ENCODE measurements at regions not wholly inside any gene's neighbourhood (a gene's known extent, or its start where the extent isn't known, plus 50 kb on each side); places are given as distances from the start of the nearest gene placed in this dataset.

DNA sequence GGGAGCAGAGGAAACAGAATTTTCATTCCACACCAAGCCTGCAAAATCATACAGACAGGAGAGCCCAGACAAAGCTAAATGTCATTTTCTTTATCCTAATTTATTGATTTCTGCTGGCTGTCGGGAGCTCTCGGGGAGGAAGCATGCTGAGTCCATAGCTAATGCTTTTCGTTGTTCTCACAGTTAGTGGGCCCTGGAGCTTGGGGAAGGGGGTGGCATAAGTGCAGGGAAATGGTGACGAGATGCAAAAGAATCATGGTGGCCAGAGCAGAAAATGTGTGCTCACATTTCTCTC lies 202.4 kb downstream of the TOMM20 start:
- CTCF ChIA-PET, result interaction anchor here (0.7 to 3.8 kb wide), 9 partner anchors 14 to 202 kb away, joined by 3 to 31 read pairs (median 5); no protein-coding TSS in a partner anchor
- Histone ChIP-seq H3K27ac (ENCODE audit: insufficient read depth in 1 of 2, low read depth in 1 of 2, low read length in 2 of 2, poor library complexity in 1 of 2, severe bottlenecking in 2 of 2) (no peak overlapping the region), H3K4me1 (ENCODE audit: control extremely low read depth in 1 of 4, control insufficient read depth in 4 of 4, insufficient read depth in 4 of 4, low read length in 3 of 4) (peaks cover 7 to 46% (median 43%) of the 10 kb centered on the region in 4 experiments), H3K9me3 (ENCODE audit: control extremely low read depth in 1 of 5, control insufficient read depth in 4 of 5, insufficient read depth in 2 of 5, low read depth in 1 of 5, low read length in 4 of 5) (no peaks in the 10 kb centered on the region), H3K4me3 (ENCODE audit: control insufficient read depth in 1 of 7, extremely low read depth in 1 of 7, insufficient read depth in 4 of 7, low read depth in 2 of 7, low read length in 6 of 7) (no peak overlapping the region), H3K27me3 (replicated peaks in 2 of 5; ENCODE audit: control insufficient read depth in 4 of 5, insufficient read depth in 5 of 5, low read length in 4 of 5) (no peaks in the 10 kb centered on the region), H3K36me3 (ENCODE audit: control insufficient read depth in 4 of 4, insufficient read depth in 4 of 4, low read length in 3 of 4) (no peaks in the 10 kb centered on the region)
- DNase-seq, result no peak
- WGBS (ENCODE audit: insufficient coverage), result 28% methylated on average over 4 of the region's 4 CpGs
- POLR2A ChIA-PET, result interaction anchor here (0.7 to 2.5 kb wide), 7 partner anchors 36 to 319 kb away, joined by 3 to 8 read pairs (median 5); no protein-coding TSS in a partner anchor

- WGBS (ENCODE audit: insufficient coverage), result 54% methylated on average over 6 of the region's 7 CpGs
- Histone ChIP-seq H3K4me1 (ENCODE audit: control extremely low read depth in 1 of 4, control insufficient read depth in 4 of 4, insufficient read depth in 4 of 4, low read length in 3 of 4) (peaks cover 7 to 46% (median 43%) of the 10 kb centered on the region in 4 experiments), H3K36me3 (ENCODE audit: control insufficient read depth in 4 of 4, insufficient read depth in 4 of 4, low read length in 3 of 4) (no peaks in the 10 kb centered on the region), H3K9me3 (ENCODE audit: control extremely low read depth in 1 of 5, control insufficient read depth in 4 of 5, insufficient read depth in 2 of 5, low read depth in 1 of 5, low read length in 4 of 5) (no peaks in the 10 kb centered on the region), H3K4me3 (ENCODE audit: control insufficient read depth in 1 of 7, extremely low read depth in 1 of 7, insufficient read depth in 4 of 7, low read depth in 2 of 7, low read length in 6 of 7) (peak overlapping the region in 1 of 7 experiments; percentile 3), H3K27me3 (replicated peaks in 2 of 5; ENCODE audit: control insufficient read depth in 4 of 5, insufficient read depth in 5 of 5, low read length in 4 of 5) (no peaks in the 10 kb centered on the region), H3K27ac (ENCODE audit: insufficient read depth in 1 of 2, low read depth in 1 of 2, low read length in 2 of 2, poor library complexity in 1 of 2, severe bottlenecking in 2 of 2) (no peak overlapping the region)
- ChIA-PET CTCF (interaction anchor here (0.6 to 3.8 kb wide), 14 partner anchors 13 to 314 kb away, joined by 3 to 31 read pairs (median 4); no protein-coding TSS in a partner anchor), POLR2A (interaction anchor here (0.5 to 2.5 kb wide), 10 partner anchors 37 to 318 kb away, joined by 3 to 8 read pairs (median 4); no protein-coding TSS in a partner anchor)
- DNase-seq, result peak in 2 of 3 donors; percentile 68 to 80
These were observed 203.0 kb downstream of the TOMM20 start for GRCh38 chr1:234925440-234926263.

GRCh38 chr1:234924450-234925355 lies 203.9 kb downstream of the TOMM20 start:
- ChIA-PET CTCF (interaction anchor here (0.6 to 3.8 kb wide), 13 partner anchors 12 to 313 kb away, joined by 3 to 31 read pairs (median 5); no protein-coding TSS in a partner anchor), POLR2A (interaction anchor here (0.6 to 2.5 kb wide), 4 partner anchors 25 to 322 kb away, joined by 4 to 8 read pairs (median 4); no protein-coding TSS in a partner anchor)
- peaks cover 7 to 51% (median 43%) of the 10 kb centered on the region in 4 experiments for H3K4me1 ChIP-seq (ENCODE audit: control extremely low read depth in 1 of 4, control insufficient read depth in 4 of 4, insufficient read depth in 4 of 4, low read length in 3 of 4)
- peak in 2 of 3 donors; percentile 53 to 76 for DNase-seq
- WGBS (ENCODE audit: insufficient coverage), result 86% methylated on average over 15 of the region's 17 CpGs
- no peaks in the 10 kb centered on the region for H3K36me3 ChIP-seq (ENCODE audit: control insufficient read depth in 4 of 4, insufficient read depth in 4 of 4, low read length in 3 of 4)
- H3K27me3 ChIP-seq (replicated peaks in 2 of 5; ENCODE audit: control insufficient read depth in 4 of 5, insufficient read depth in 5 of 5, low read length in 4 of 5), result no peaks in the 10 kb centered on the region
- no peak overlapping the region for H3K27ac ChIP-seq (ENCODE audit: insufficient read depth in 1 of 2, low read depth in 1 of 2, low read length in 2 of 2, poor library complexity in 1 of 2, severe bottlenecking in 2 of 2)
- H3K9me3 ChIP-seq (ENCODE audit: control extremely low read depth in 1 of 5, control insufficient read depth in 4 of 5, insufficient read depth in 2 of 5, low read depth in 1 of 5, low read length in 4 of 5), result peaks cover 0 to 5% (median 0%) of the 10 kb centered on the region in 5 experiments
- peak overlapping the region in 1 of 7 experiments; percentile 3 for H3K4me3 ChIP-seq (ENCODE audit: control insufficient read depth in 1 of 7, extremely low read depth in 1 of 7, insufficient read depth in 4 of 7, low read depth in 2 of 7, low read length in 6 of 7)

- WGBS (ENCODE audit: insufficient coverage), result 86% methylated on average over 5 of the region's 5 CpGs
- H3K27ac ChIP-seq (ENCODE audit: insufficient read depth in 1 of 2, low read depth in 1 of 2, low read length in 2 of 2, poor library complexity in 1 of 2, severe bottlenecking in 2 of 2), result no peak overlapping the region
- peaks cover 0 to 5% (median 0%) of the 10 kb centered on the region in 5 experiments for H3K9me3 ChIP-seq (ENCODE audit: control extremely low read depth in 1 of 5, control insufficient read depth in 4 of 5, insufficient read depth in 2 of 5, low read depth in 1 of 5, low read length in 4 of 5)
- no peak for DNase-seq
- CTCF ChIA-PET, result interaction anchor here (1.4 to 3.8 kb wide), 3 partner anchors 11 to 170 kb away, joined by 3 to 31 read pairs (median 5); no protein-coding TSS in a partner anchor
- peaks cover 7 to 52% (median 43%) of the 10 kb centered on the region in 4 experiments for H3K4me1 ChIP-seq (ENCODE audit: control extremely low read depth in 1 of 4, control insufficient read depth in 4 of 4, insufficient read depth in 4 of 4, low read length in 3 of 4)
- no peaks in the 10 kb centered on the region for H3K36me3 ChIP-seq (ENCODE audit: control insufficient read depth in 4 of 4, insufficient read depth in 4 of 4, low read length in 3 of 4)
- H3K4me3 ChIP-seq (ENCODE audit: control insufficient read depth in 1 of 7, extremely low read depth in 1 of 7, insufficient read depth in 4 of 7, low read depth in 2 of 7, low read length in 6 of 7), result no peak overlapping the region
- no peaks in the 10 kb centered on the region for H3K27me3 ChIP-seq (replicated peaks in 2 of 5; ENCODE audit: control insufficient read depth in 4 of 5, insufficient read depth in 5 of 5, low read length in 4 of 5)
- POLR2A ChIA-PET, result no interaction called here
These were observed 205.0 kb downstream of the TOMM20 start for GRCh38 chr1:234923626-234924025.

DNA sequence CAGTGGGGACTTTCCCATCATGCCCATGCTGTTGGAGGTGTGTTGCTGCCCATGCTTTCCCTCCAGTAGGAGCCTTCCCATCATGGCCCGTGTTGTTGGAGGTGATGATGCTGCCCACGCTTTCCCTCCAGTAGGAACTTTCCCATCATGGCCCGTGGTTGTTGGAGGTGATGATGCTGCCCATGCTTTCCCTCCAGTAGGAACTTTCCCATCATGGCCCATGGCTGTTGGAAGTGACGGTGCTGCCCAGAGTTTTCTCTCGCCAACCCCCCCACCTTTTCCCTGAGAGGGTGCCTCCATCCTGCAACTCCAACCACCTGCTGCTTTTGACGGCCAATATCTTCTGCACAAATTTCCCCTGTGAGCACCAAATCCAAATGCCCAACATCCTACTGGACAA lies 205.7 kb downstream of the TOMM20 start:
- Histone ChIP-seq H3K36me3 (ENCODE audit: control insufficient read depth in 4 of 4, insufficient read depth in 4 of 4, low read length in 3 of 4) (no peaks in the 10 kb centered on the region), H3K27ac (ENCODE audit: insufficient read depth in 1 of 2, low read depth in 1 of 2, low read length in 2 of 2, poor library complexity in 1 of 2, severe bottlenecking in 2 of 2) (no peak overlapping the region), H3K4me3 (ENCODE audit: control insufficient read depth in 1 of 7, extremely low read depth in 1 of 7, insufficient read depth in 4 of 7, low read depth in 2 of 7, low read length in 6 of 7) (no peak overlapping the region), H3K9me3 (ENCODE audit: control extremely low read depth in 1 of 5, control insufficient read depth in 4 of 5, insufficient read depth in 2 of 5, low read depth in 1 of 5, low read length in 4 of 5) (peaks cover 0 to 5% (median 0%) of the 10 kb centered on the region in 5 experiments), H3K27me3 (replicated peaks in 2 of 5; ENCODE audit: control insufficient read depth in 4 of 5, insufficient read depth in 5 of 5, low read length in 4 of 5) (no peaks in the 10 kb centered on the region), H3K4me1 (ENCODE audit: control extremely low read depth in 1 of 4, control insufficient read depth in 4 of 4, insufficient read depth in 4 of 4, low read length in 3 of 4) (peaks cover 5 to 52% (median 44%) of the 10 kb centered on the region in 4 experiments)
- ChIA-PET POLR2A (no interaction called here), CTCF (interaction anchor here (3.8 kb wide), 1 partner anchor 11 kb away, joined by 31 read pairs; no protein-coding TSS in a partner anchor)
- 100% methylated on average over 6 of the region's 6 CpGs for WGBS (ENCODE audit: insufficient coverage)
- DNase-seq, result no peak

- 94% methylated on average over 14 of the region's 14 CpGs for WGBS (ENCODE audit: insufficient coverage)
- no peak overlapping the region for H3K27ac ChIP-seq (ENCODE audit: insufficient read depth in 1 of 2, low read depth in 1 of 2, low read length in 2 of 2, poor library complexity in 1 of 2, severe bottlenecking in 2 of 2)
- no peaks in the 10 kb centered on the region for H3K36me3 ChIP-seq (ENCODE audit: control insufficient read depth in 4 of 4, insufficient read depth in 4 of 4, low read length in 3 of 4)
- H3K9me3 ChIP-seq (ENCODE audit: control extremely low read depth in 1 of 5, control insufficient read depth in 4 of 5, insufficient read depth in 2 of 5, low read depth in 1 of 5, low read length in 4 of 5), result peaks cover 0 to 5% (median 0%) of the 10 kb centered on the region in 5 experiments
- no peak for DNase-seq
- ChIA-PET POLR2A (no interaction called here), CTCF (no interaction called here)
- no peaks in the 10 kb centered on the region for H3K27me3 ChIP-seq (replicated peaks in 2 of 5; ENCODE audit: control insufficient read depth in 4 of 5, insufficient read depth in 5 of 5, low read length in 4 of 5)
- peaks cover 5 to 51% (median 41%) of the 10 kb centered on the region in 4 experiments for H3K4me1 ChIP-seq (ENCODE audit: control extremely low read depth in 1 of 4, control insufficient read depth in 4 of 4, insufficient read depth in 4 of 4, low read length in 3 of 4)
- no peak overlapping the region for H3K4me3 ChIP-seq (ENCODE audit: control insufficient read depth in 1 of 7, extremely low read depth in 1 of 7, insufficient read depth in 4 of 7, low read depth in 2 of 7, low read length in 6 of 7)
These were observed 207.2 kb downstream of the TOMM20 start for GRCh38 chr1:234921266-234922062.
